ENCODE measurements at regions not wholly inside any gene's neighbourhood (a gene's known extent, or its start where the extent isn't known, plus 50 kb on each side); places are given as distances from the start of the nearest gene placed in this dataset.
"Not testable (repeated sequence)": the region's sequence is repeated elsewhere in the genome, so short reads cannot be mapped to it uniquely, and the experiment has no call there.

GRCh38 chr6:92109256-92109655 lies 1310.1 kb downstream of the EPHA7 start:
- no peaks in the 10 kb centered on the region for H3K27me3 ChIP-seq (ENCODE audit: low read length)
- no peak overlapping the region for H3K4me3 ChIP-seq (ENCODE audit: low read length)
- BruUV-seq (replicated peaks): no TSS peak
- no peaks in the 10 kb centered on the region for H3F3A ChIP-seq (ENCODE audit: low read length, unreplicated experiment)
- ChIA-PET CTCF (no interaction called here), POLR2A (ENCODE audit: unreplicated experiment) (no interaction called here)
- H3K4me2 ChIP-seq (ENCODE audit: low read length): no peak overlapping the region
- H3K9ac ChIP-seq (ENCODE audit: low read length): no peak overlapping the region
- H3K79me2 ChIP-seq (ENCODE audit: low read length): no peaks in the 10 kb centered on the region
- H3K36me3 ChIP-seq (ENCODE audit: low read depth, low read length): no peaks in the 10 kb centered on the region
- intact Hi-C loops (cut with micrococcal nuclease): no loop called here
- H3K9me2 ChIP-seq (replicated peaks; ENCODE audit: low read length): no peaks in the 10 kb centered on the region
- DNase-seq (no peak), ATAC-seq (no peak)
- H3K4me1 ChIP-seq (ENCODE audit: insufficient read depth, low read length): no peaks in the 10 kb centered on the region
- no peak for TF ChIP-seq EZH2phosphoT487 (IDR thresholded peaks at IDR 0.05; ENCODE audit: borderline replicate concordance, low read length)
- TF ChIP-seq EZH2 (IDR thresholded peaks at IDR 0.05; ENCODE audit: low read length, unreplicated experiment): no peak
- no peak for TF ChIP-seq CTCF (conservative IDR thresholded peaks at IDR 0.05; ENCODE audit: low read depth, low read length)
- no peaks in the 10 kb centered on the region for H3K9me3 ChIP-seq (ENCODE audit: low read length)
- H4K20me1 ChIP-seq (ENCODE audit: low read length): no peaks in the 10 kb centered on the region
- H3K27ac ChIP-seq (ENCODE audit: low read length): no peak overlapping the region
- no peak overlapping the region for H2AFZ ChIP-seq (ENCODE audit: low read length)

- no TSS peak for BruUV-seq (replicated peaks)
These were observed 1332.6 kb downstream of the EPHA7 start for GRCh38 chr6:92086750-92087149.

GRCh38 chr6:92083914-92084313 lies 1335.4 kb downstream of the EPHA7 start:
- H3K79me2 ChIP-seq (ENCODE audit: low read length); H3K9me2 ChIP-seq (replicated peaks; ENCODE audit: low read length); H3K9ac ChIP-seq (ENCODE audit: low read length); H2AFZ ChIP-seq (ENCODE audit: low read length); H3K4me2 ChIP-seq (ENCODE audit: low read length); H4K20me1 ChIP-seq (ENCODE audit: low read length); ATAC-seq; H3K27me3 ChIP-seq (ENCODE audit: low read length); H3K4me3 ChIP-seq (ENCODE audit: low read length); H3K36me3 ChIP-seq (ENCODE audit: low read depth, low read length); DNase-seq; H3K9me3 ChIP-seq (ENCODE audit: low read length); H3K27ac ChIP-seq (ENCODE audit: low read length); intact Hi-C loops (cut with micrococcal nuclease); POLR2A ChIA-PET (ENCODE audit: unreplicated experiment); H3F3A ChIP-seq (ENCODE audit: low read length, unreplicated experiment); H3K4me1 ChIP-seq (ENCODE audit: insufficient read depth, low read length); CTCF ChIA-PET; BruUV-seq (replicated peaks): not testable (repeated sequence)

More at GRCh38 chr6:92086750-92087149, 1332.6 kb downstream of the EPHA7 start:
- H3K9me3 ChIP-seq (ENCODE audit: low read length): no peaks in the 10 kb centered on the region
- ATAC-seq (no peak), DNase-seq (no peak)
- no peaks in the 10 kb centered on the region for H3K4me1 ChIP-seq (ENCODE audit: insufficient read depth, low read length)
- H3K27me3 ChIP-seq (ENCODE audit: low read length): no peaks in the 10 kb centered on the region
- H4K20me1 ChIP-seq (ENCODE audit: low read length): no peaks in the 10 kb centered on the region
- POLR2A ChIA-PET (ENCODE audit: unreplicated experiment): no interaction called here
- no peak overlapping the region for H3K4me2 ChIP-seq (ENCODE audit: low read length)
- no peak overlapping the region for H3K4me3 ChIP-seq (ENCODE audit: low read length)
- intact Hi-C loops (cut with micrococcal nuclease): no loop called here
- H3K79me2 ChIP-seq (ENCODE audit: low read length): no peaks in the 10 kb centered on the region
- no peak overlapping the region for H3K9ac ChIP-seq (ENCODE audit: low read length)
- H2AFZ ChIP-seq (ENCODE audit: low read length): no peak overlapping the region
- no peak for TF ChIP-seq CTCF (conservative IDR thresholded peaks at IDR 0.05; ENCODE audit: low read depth, low read length)
- no peak for TF ChIP-seq EZH2phosphoT487 (IDR thresholded peaks at IDR 0.05; ENCODE audit: borderline replicate concordance, low read length)
- TF ChIP-seq EZH2 (IDR thresholded peaks at IDR 0.05; ENCODE audit: low read length, unreplicated experiment): no peak
- no peaks in the 10 kb centered on the region for H3K9me2 ChIP-seq (replicated peaks; ENCODE audit: low read length)
- H3K27ac ChIP-seq (ENCODE audit: low read length): no peak overlapping the region
- H3F3A ChIP-seq (ENCODE audit: low read length, unreplicated experiment): no peaks in the 10 kb centered on the region
- no peaks in the 10 kb centered on the region for H3K36me3 ChIP-seq (ENCODE audit: low read depth, low read length)
- CTCF ChIA-PET: no interaction called here

Measured in PC-3 (cell line).